ENCODE measurements at regions not wholly inside any gene's neighbourhood (a gene's known extent, or its start where the extent isn't known, plus 50 kb on each side); places are given as distances from the start of the nearest gene placed in this dataset.

- TF ChIP-seq ZNF280B (CRISPR knock-in tag; IDR thresholded peaks at IDR 0.05) (no peak), POLR2AphosphoS5 (IDR thresholded peaks at IDR 0.05; ENCODE audit: control insufficient read depth, insufficient read depth, low read depth, low read length) (no peak)
These were observed 117.1 kb downstream of the ZNF281 start (continued) for GRCh38 chr1:200292699-200293098.

DNA sequence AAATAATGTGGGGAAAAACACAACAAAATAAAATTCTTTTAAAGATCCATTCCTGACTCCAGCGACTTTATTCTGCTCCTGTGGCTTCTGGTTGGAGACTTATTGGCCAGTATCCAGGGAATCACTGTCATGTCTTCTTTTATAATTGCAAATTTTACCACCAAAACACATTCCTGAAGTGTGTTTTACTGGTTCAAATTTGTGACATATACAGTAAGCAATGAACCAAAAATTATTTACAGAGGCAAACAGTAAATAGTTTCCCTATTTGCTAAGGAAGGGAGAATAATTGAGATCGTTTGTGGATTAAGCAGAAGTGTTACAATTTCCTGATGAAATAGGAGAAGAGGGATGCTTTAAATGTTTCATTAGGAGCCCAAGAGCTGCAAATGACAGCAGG is 118.7 kb downstream of the ZNF281 start:
- Histone ChIP-seq H3K9me1 (ENCODE audit: control insufficient read depth, insufficient read depth, low read length) (no peaks in the 10 kb centered on the region), H3K4me1 (replicated peaks in 1 of 2; ENCODE audit: control insufficient read depth in 2 of 2, insufficient read depth in 2 of 2, low read length in 2 of 2) (no peaks in the 10 kb centered on the region), H3K79me2 (ENCODE audit: control insufficient read depth, insufficient read depth, low read length) (no peaks in the 10 kb centered on the region), H3K4me2 (ENCODE audit: insufficient read depth, low read length) (no peak overlapping the region), H4K20me1 (replicated peaks; ENCODE audit: control insufficient read depth, insufficient read depth, low read length) (no peaks in the 10 kb centered on the region), H3K9me3 (replicated peaks; ENCODE audit: control insufficient read depth, insufficient read depth, low read depth, low read length) (no peaks in the 10 kb centered on the region), H3K9ac (ENCODE audit: insufficient read depth in 1 of 2, low read depth in 2 of 2, low read length in 2 of 2) (no peak overlapping the region), H3K4me3 (no peak overlapping the region), H2AFZ (ENCODE audit: low read depth, low read length) (no peak overlapping the region), H3K36me3 (ENCODE audit: control insufficient read depth, insufficient read depth, low read length) (no peaks in the 10 kb centered on the region), H3K27me3 (ENCODE audit: control insufficient read depth in 2 of 2, insufficient read depth in 2 of 2, low read length in 2 of 2) (peaks cover 8 to 10% of the 10 kb centered on the region in 2 experiments; a peak in 4 of 5 replicates), H3K27ac (ENCODE audit: extremely low read depth, low read depth, low read length) (no peak overlapping the region)
- in situ Hi-C loops (cut with MboI), result loop anchor here (25.0 kb wide), 1 partner anchor 196 kb away; no protein-coding TSS in a partner anchor
- no peak for ATAC-seq
- CTCF ChIA-PET (ENCODE audit: low intra/inter-chr PET ratio), result no interaction called here
- FAIRE-seq, result no peak
- POLR2A ChIA-PET, result no interaction called here
- intact Hi-C loops (cut with micrococcal nuclease), result no loop called here
- BruUV-seq (replicated peaks), result no TSS peak
- 0% methylated on average over 2 of the region's 2 CpGs for WGBS (ENCODE audit: insufficient coverage, low coverage, missing lambda C conversion rate)
- no peak for DNase-seq (ENCODE audit: extremely low read depth in 1 of 4, low spot score in 3 of 4)
- TF ChIP-seq, protein P1, sequence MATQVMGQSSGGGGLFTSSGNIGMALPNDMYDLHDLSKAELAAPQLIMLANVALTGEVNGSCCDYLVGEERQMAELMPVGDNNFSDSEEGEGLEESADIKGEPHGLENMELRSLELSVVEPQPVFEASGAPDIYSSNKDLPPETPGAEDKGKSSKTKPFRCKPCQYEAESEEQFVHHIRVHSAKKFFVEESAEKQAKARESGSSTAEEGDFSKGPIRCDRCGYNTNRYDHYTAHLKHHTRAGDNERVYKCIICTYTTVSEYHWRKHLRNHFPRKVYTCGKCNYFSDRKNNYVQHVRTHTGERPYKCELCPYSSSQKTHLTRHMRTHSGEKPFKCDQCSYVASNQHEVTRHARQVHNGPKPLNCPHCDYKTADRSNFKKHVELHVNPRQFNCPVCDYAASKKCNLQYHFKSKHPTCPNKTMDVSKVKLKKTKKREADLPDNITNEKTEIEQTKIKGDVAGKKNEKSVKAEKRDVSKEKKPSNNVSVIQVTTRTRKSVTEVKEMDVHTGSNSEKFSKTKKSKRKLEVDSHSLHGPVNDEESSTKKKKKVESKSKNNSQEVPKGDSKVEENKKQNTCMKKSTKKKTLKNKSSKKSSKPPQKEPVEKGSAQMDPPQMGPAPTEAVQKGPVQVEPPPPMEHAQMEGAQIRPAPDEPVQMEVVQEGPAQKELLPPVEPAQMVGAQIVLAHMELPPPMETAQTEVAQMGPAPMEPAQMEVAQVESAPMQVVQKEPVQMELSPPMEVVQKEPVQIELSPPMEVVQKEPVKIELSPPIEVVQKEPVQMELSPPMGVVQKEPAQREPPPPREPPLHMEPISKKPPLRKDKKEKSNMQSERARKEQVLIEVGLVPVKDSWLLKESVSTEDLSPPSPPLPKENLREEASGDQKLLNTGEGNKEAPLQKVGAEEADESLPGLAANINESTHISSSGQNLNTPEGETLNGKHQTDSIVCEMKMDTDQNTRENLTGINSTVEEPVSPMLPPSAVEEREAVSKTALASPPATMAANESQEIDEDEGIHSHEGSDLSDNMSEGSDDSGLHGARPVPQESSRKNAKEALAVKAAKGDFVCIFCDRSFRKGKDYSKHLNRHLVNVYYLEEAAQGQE (IDR thresholded peaks at IDR 0.05; ENCODE audit: borderline replicate concordance), result no peak
- TF ChIP-seq, protein P1 (CRISPR knock-in tag; IDR thresholded peaks at IDR 0.05; ENCODE audit: low read depth), result no peak
- no peak for TF ChIP-seq IRF1 (CRISPR knock-in tag; IDR thresholded peaks at IDR 0.05; ENCODE audit: borderline replicate concordance)
- no peak for TF ChIP-seq PTBP1 (IDR thresholded peaks at IDR 0.05; ENCODE audit: low read depth, low read length)
- no peak for TF ChIP-seq SRF (CRISPR knock-in tag; IDR thresholded peaks at IDR 0.05)
- TF ChIP-seq NR4A1 (CRISPR knock-in tag; IDR thresholded peaks at IDR 0.05), result no peak
- TF ChIP-seq NR4A1 (tag; IDR thresholded peaks at IDR 0.05), result no peak
- no peak for TF ChIP-seq NFATC3 (IDR thresholded peaks at IDR 0.05)
- TF ChIP-seq LARP7 (IDR thresholded peaks at IDR 0.05), result no peak
- TF ChIP-seq NBN (IDR thresholded peaks at IDR 0.05; ENCODE audit: low read depth), result no peak
- no peak for TF ChIP-seq POLR2AphosphoS2 (IDR thresholded peaks at IDR 0.05; ENCODE audit: low read length)
